IMR-90 (cell line): ENCODE measurements at regions not wholly inside any gene's neighbourhood (a gene's known extent, or its start where the extent isn't known, plus 50 kb on each side); places are given as distances from the start of the nearest gene placed in this dataset.
"Not testable (repeated sequence)": the region's sequence is repeated elsewhere in the genome, so short reads cannot be mapped to it uniquely, and the experiment has no call there.

Experiments
- CTCF ChIP-seq: conservative IDR thresholded peaks from 2 replicates; pipeline ENCODE4 v1.5.1; 2012; ENCODE audit warnings: mild to moderate bottlenecking, low read depth, low read length, improper control_type of control experiment
- MXI1 ChIP-seq: IDR thresholded peaks from 2 replicates; pipeline ENCODE4 v1.6.1; 2012; ENCODE audit warnings: low read depth, mild to moderate bottlenecking, low read length, moderate library complexity, borderline replicate concordance
- POLR2A ChIP-seq: IDR thresholded peaks from 2 replicates; pipeline ENCODE4 v1.6.1; 2012; ENCODE audit warnings: mild to moderate bottlenecking, low read depth, low read length
- RAD21 ChIP-seq: IDR thresholded peaks from 2 replicates; pipeline ENCODE4 v1.6.1; 2012; ENCODE audit warnings: low read length, improper control_type of control experiment
- RCOR1 ChIP-seq: IDR thresholded peaks from 2 replicates; pipeline ENCODE4 v1.6.1; 2012; ENCODE audit warnings: mild to moderate bottlenecking, low read length, improper control_type of control experiment; ENCODE audit not compliant: insufficient replicate concordance
- RFX5 ChIP-seq: IDR thresholded peaks from 2 replicates; pipeline ENCODE4 v1.8.0; 2012; ENCODE audit warnings: low read depth, mild to moderate bottlenecking, low read length, moderate library complexity

GRCh38 chr10:120213283-120213682, 243.7 kb upstream of the PLPP4 start:
- not testable (repeated sequence) for TF ChIP-seq MXI1, CTCF, RFX5, POLR2A, RAD21, RCOR1
